ENCODE measurements at regions not wholly inside any gene's neighbourhood (a gene's known extent, or its start where the extent isn't known, plus 50 kb on each side); places are given as distances from the start of the nearest gene placed in this dataset.

DNA sequence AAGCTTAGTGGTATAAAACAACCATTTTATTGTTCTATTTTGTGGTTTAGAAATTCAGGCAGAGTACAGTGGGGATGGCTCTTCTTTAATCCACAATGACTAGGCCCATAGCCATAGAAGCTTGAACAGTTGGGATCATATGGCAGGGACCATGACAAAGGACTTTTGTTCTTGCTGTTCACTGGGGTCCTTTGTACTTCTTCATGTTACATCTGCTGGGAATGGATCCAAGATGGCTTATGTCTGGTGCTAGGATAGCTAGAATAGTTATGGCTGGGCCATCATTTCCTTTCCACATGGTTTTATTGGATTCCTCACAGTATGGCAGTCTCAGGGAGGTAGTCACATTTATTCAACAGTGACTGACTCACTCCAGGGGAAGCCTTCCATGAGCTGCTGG is 427.9 kb upstream of the AGTR1 start:
- H2BK5ac ChIP-seq (ENCODE audit: low read depth, low read length, poor library complexity, severe bottlenecking): no peak overlapping the region
- H3K4me2 ChIP-seq (ENCODE audit: low read depth, low read length): no peak overlapping the region
- H3K14ac ChIP-seq (replicated peaks; ENCODE audit: low read depth, low read length): no peak overlapping the region
- no peak overlapping the region for H2AK9ac ChIP-seq (replicated peaks; ENCODE audit: low read depth, low read length, poor library complexity)
- H3K4me1 ChIP-seq (ENCODE audit: control insufficient read depth, insufficient read depth, low read length): no peaks in the 10 kb centered on the region
- ChIA-PET CTCF (no interaction called here), POLR2A (ENCODE audit: unreplicated experiment) (no interaction called here)
- no peak overlapping the region for H3K23ac ChIP-seq (ENCODE audit: low read depth, low read length)
- H3K36me3 ChIP-seq (ENCODE audit: control insufficient read depth, insufficient read depth, low read length): no peaks in the 10 kb centered on the region
- H2BK15ac ChIP-seq (ENCODE audit: low read depth, low read length): no peak overlapping the region
- no peak overlapping the region for H3K9ac ChIP-seq (ENCODE audit: low read depth, low read length)
- no peak for ATAC-seq (ENCODE audit: low read depth)
- no peak overlapping the region for H2BK20ac ChIP-seq (ENCODE audit: low read depth, low read length)
- H4K8ac ChIP-seq (ENCODE audit: low read depth in 2 of 2, low read length in 2 of 2): no peak overlapping the region
- intact Hi-C loops (cut with micrococcal nuclease): no loop called here
- no peak overlapping the region for H3K18ac ChIP-seq (ENCODE audit: low read depth, low read length)
- H4K91ac ChIP-seq (ENCODE audit: insufficient read depth, low read depth, low read length): no peak overlapping the region
- H3K9me1 ChIP-seq (ENCODE audit: insufficient read depth, low read length): no peaks in the 10 kb centered on the region
- no peak overlapping the region for H3K4ac ChIP-seq (ENCODE audit: low read depth, low read length)
- no peak overlapping the region for H3K27ac ChIP-seq (ENCODE audit: insufficient read depth, low read length)
- no peaks in the 10 kb centered on the region for H3K27me3 ChIP-seq (ENCODE audit: control insufficient read depth, insufficient read depth, low read length)
- H4K20me1 ChIP-seq (ENCODE audit: insufficient read depth, low read length): no peaks in the 10 kb centered on the region
- no peak overlapping the region for H2BK120ac ChIP-seq (ENCODE audit: low read depth, low read length)
- H3K56ac ChIP-seq (ENCODE audit: extremely low read depth, insufficient read depth, low read length): no peak overlapping the region
- TF ChIP-seq FOS (IDR thresholded peaks at IDR 0.05; ENCODE audit: low read depth, low read length) (no peak), MAFK (IDR thresholded peaks at IDR 0.05; ENCODE audit: low read depth, low read length) (no peak), CHD1 (IDR thresholded peaks at IDR 0.05; ENCODE audit: low read depth, low read length) (no peak), USF2 (IDR thresholded peaks at IDR 0.05; ENCODE audit: low read depth, low read length) (no peak), MXI1 (IDR thresholded peaks at IDR 0.05; ENCODE audit: borderline replicate concordance, low read depth, low read length) (no peak), MAZ (IDR thresholded peaks at IDR 0.05; ENCODE audit: borderline replicate concordance, low read depth, low read length) (no peak), ELK1 (IDR thresholded peaks at IDR 0.05; ENCODE audit: borderline replicate concordance, low read depth, low read length) (no peak), RCOR1 (IDR thresholded peaks at IDR 0.05; ENCODE audit: insufficient replicate concordance, low read length) (no peak), SMC3 (IDR thresholded peaks at IDR 0.05; ENCODE audit: low read depth, low read length) (no peak), RAD21 (IDR thresholded peaks at IDR 0.05; ENCODE audit: low read length) (no peak), BHLHE40 (IDR thresholded peaks at IDR 0.05; ENCODE audit: low read depth, low read length) (no peak), POLR2A (IDR thresholded peaks at IDR 0.05; ENCODE audit: low read depth, low read length) (no peak), CEBPB (IDR thresholded peaks at IDR 0.05; ENCODE audit: low read depth, low read length) (no peak), NFE2L2 (IDR thresholded peaks at IDR 0.05; ENCODE audit: low read depth, low read length) (no peak), RFX5 (IDR thresholded peaks at IDR 0.05; ENCODE audit: low read depth, low read length) (no peak)
- TF ChIP-seq, protein P1, sequence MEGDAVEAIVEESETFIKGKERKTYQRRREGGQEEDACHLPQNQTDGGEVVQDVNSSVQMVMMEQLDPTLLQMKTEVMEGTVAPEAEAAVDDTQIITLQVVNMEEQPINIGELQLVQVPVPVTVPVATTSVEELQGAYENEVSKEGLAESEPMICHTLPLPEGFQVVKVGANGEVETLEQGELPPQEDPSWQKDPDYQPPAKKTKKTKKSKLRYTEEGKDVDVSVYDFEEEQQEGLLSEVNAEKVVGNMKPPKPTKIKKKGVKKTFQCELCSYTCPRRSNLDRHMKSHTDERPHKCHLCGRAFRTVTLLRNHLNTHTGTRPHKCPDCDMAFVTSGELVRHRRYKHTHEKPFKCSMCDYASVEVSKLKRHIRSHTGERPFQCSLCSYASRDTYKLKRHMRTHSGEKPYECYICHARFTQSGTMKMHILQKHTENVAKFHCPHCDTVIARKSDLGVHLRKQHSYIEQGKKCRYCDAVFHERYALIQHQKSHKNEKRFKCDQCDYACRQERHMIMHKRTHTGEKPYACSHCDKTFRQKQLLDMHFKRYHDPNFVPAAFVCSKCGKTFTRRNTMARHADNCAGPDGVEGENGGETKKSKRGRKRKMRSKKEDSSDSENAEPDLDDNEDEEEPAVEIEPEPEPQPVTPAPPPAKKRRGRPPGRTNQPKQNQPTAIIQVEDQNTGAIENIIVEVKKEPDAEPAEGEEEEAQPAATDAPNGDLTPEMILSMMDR (conservative IDR thresholded peaks at IDR 0.05; ENCODE audit: low read depth, low read length): no peak
- no peaks in the 10 kb centered on the region for H3K79me1 ChIP-seq (ENCODE audit: low read depth in 1 of 2, low read length in 2 of 2)
- dilution Hi-C loops (cut with HindIII; ENCODE audit: low sequenced_read_pairs, unreplicated experiment): no loop called here
- no peak overlapping the region for H2AK5ac ChIP-seq (ENCODE audit: low read depth, low read length)
- BruUV-seq (replicated peaks): no TSS peak
- no peak overlapping the region for H3K4me3 ChIP-seq (ENCODE audit: insufficient read depth, low read depth, low read length)
- H4K5ac ChIP-seq (ENCODE audit: low read depth, low read length): no peak overlapping the region
- H2AFZ ChIP-seq (replicated peaks; ENCODE audit: low read length, poor library complexity): no peak overlapping the region
- peak; percentile 1 for DNase-seq
- H3K9me3 ChIP-seq (ENCODE audit: control insufficient read depth, insufficient read depth, low read length): no peaks in the 10 kb centered on the region
- in situ Hi-C loops (cut with MboI; ENCODE audit: low sequenced_read_pairs): no loop called here

Measured in IMR-90 (cell line).